Hepatocyte (in vitro differentiated cells): ENCODE measurements at regions not wholly inside any gene's neighbourhood (a gene's known extent, or its start where the extent isn't known, plus 50 kb on each side); places are given as distances from the start of the nearest gene placed in this dataset.

Experiments used
- CTCF ChIP-seq: fragments of 200-600 bp; sonication (generic); IDR thresholded peaks from 2 replicates; pipeline ENCODE4 v1.5.1; 2016; ENCODE audit warnings: antibody characterized with exemption, mild to moderate bottlenecking; ENCODE audit not compliant: poor library complexity
- EZH2 ChIP-seq: fragments of 200-600 bp; sonication (generic); IDR thresholded peaks from 2 replicates; pipeline ENCODE4 v1.6.1; 2016; ENCODE audit warnings: antibody characterized with exemption, mild to moderate bottlenecking, borderline replicate concordance

- TF ChIP-seq CTCF, result no peak
- TF ChIP-seq EZH2, result no peak
Measured at GRCh38 chr4:27288496-27288895, 427.9 kb downstream of the STIM2 start.
